ENCODE measurements at regions not wholly inside any gene's neighbourhood (a gene's known extent, or its start where the extent isn't known, plus 50 kb on each side); places are given as distances from the start of the nearest gene placed in this dataset.

DNA sequence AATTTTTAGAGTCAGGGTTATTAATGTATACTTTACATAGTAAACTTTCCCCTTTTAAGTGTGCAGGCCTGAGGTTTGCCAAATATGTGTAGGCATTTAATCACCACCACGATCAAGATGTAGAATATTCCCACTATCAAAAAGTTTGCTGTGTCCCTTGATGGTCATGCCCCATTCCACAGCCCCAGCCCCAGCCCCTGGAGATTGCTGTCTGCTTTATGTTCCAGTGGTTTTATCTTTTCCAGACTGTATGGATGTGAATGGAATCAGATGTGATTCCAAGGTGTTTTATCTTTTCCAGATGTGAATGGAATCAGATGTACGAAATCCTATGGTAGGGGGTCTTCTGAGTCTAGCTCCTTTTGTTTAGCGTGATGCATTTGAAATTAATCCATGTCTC is 93.1 kb upstream of the B3GAT1 start:
- TF ChIP-seq EZH2 (IDR thresholded peaks at IDR 0.05; ENCODE audit: low read depth): no peak
- TF ChIP-seq, protein P1, sequence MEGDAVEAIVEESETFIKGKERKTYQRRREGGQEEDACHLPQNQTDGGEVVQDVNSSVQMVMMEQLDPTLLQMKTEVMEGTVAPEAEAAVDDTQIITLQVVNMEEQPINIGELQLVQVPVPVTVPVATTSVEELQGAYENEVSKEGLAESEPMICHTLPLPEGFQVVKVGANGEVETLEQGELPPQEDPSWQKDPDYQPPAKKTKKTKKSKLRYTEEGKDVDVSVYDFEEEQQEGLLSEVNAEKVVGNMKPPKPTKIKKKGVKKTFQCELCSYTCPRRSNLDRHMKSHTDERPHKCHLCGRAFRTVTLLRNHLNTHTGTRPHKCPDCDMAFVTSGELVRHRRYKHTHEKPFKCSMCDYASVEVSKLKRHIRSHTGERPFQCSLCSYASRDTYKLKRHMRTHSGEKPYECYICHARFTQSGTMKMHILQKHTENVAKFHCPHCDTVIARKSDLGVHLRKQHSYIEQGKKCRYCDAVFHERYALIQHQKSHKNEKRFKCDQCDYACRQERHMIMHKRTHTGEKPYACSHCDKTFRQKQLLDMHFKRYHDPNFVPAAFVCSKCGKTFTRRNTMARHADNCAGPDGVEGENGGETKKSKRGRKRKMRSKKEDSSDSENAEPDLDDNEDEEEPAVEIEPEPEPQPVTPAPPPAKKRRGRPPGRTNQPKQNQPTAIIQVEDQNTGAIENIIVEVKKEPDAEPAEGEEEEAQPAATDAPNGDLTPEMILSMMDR (conservative IDR thresholded peaks at IDR 0.05): no peak
- Histone ChIP-seq H3F3A (ENCODE audit: insufficient read depth, low read depth) (no peaks in the 10 kb centered on the region), H3K9me3 (ENCODE audit: insufficient read depth, low read depth) (no peaks in the 10 kb centered on the region), H3K79me2 (ENCODE audit: low read depth) (no peaks in the 10 kb centered on the region), H2AFZ (no peak overlapping the region), H3K4me1 (replicated peaks; ENCODE audit: insufficient read depth) (no peaks in the 10 kb centered on the region), H3K4me3 (no peak overlapping the region), H3K36me3 (ENCODE audit: low read depth) (no peaks in the 10 kb centered on the region), H4K20me1 (ENCODE audit: insufficient read depth) (no peaks in the 10 kb centered on the region), H3K4me2 (no peak overlapping the region), H3K27ac (no peak overlapping the region), H3K9me2 (ENCODE audit: insufficient read depth) (no peaks in the 10 kb centered on the region), H3K27me3 (ENCODE audit: insufficient read depth, low read depth) (peaks cover 100% of the 10 kb centered on the region)
- ChIA-PET POLR2A (ENCODE audit: unreplicated experiment) (no interaction called here), CTCF (no interaction called here)
- no peak for DNase-seq
- intact Hi-C loops (cut with micrococcal nuclease; ENCODE audit: unreplicated experiment): no loop called here
- no TSS peak for BruUV-seq (replicated peaks)

DNA sequence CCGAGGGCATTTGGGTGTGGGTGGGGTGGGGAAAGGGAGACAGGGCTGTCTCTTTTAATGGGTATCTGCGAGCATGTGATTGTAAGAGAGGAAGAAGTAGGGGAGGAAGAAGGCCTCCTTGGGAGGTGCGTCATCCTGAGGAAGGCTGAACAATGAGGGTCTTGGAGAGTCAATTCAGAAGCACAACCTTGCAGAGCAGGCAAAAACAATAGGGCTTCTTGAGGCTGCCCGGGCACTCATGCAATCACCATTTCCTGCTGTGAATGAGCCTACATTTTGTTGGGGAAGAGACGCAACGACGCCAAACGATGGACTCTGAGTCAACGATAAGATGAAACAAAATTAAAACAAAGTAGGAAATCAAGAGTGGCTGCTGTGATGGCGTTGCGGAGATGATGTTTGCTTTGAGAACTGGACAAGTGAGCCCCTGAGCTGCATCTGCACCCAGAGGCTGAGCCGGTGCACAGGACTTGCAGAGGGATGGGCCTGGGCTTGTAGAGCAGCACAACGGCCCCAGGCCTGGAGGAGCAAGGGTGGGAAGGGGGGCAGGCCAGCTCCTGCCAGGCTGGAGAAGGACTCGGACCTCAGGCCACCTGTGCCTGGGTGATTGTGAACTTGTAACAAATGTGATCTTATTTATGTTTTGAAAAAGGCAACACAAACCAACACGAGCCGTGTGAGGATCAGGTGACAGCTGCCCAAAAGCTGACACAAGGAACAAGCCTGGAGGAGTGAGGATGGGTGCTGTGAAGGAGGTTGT is 92.3 kb upstream of the B3GAT1 start:
- POLR2A ChIA-PET (ENCODE audit: unreplicated experiment): no interaction called here
- H3K4me1 ChIP-seq (replicated peaks; ENCODE audit: insufficient read depth): no peaks in the 10 kb centered on the region
- H3K4me3 ChIP-seq: no peak overlapping the region
- CTCF ChIA-PET: no interaction called here
- no peak overlapping the region for H2AFZ ChIP-seq
- H4K20me1 ChIP-seq (ENCODE audit: insufficient read depth): no peaks in the 10 kb centered on the region
- no TSS peak for BruUV-seq (replicated peaks)
- no peaks in the 10 kb centered on the region for H3F3A ChIP-seq (ENCODE audit: insufficient read depth, low read depth)
- H3K9me2 ChIP-seq (ENCODE audit: insufficient read depth): no peaks in the 10 kb centered on the region
- peaks cover 100% of the 10 kb centered on the region for H3K27me3 ChIP-seq (ENCODE audit: insufficient read depth, low read depth)
- no peak for DNase-seq
- TF ChIP-seq, protein P1 (conservative IDR thresholded peaks at IDR 0.05): no peak
- no peak for TF ChIP-seq EZH2 (IDR thresholded peaks at IDR 0.05; ENCODE audit: low read depth)
- H3K79me2 ChIP-seq (ENCODE audit: low read depth): no peaks in the 10 kb centered on the region
- H3K4me2 ChIP-seq: no peak overlapping the region
- no peaks in the 10 kb centered on the region for H3K36me3 ChIP-seq (ENCODE audit: low read depth)
- no peaks in the 10 kb centered on the region for H3K9me3 ChIP-seq (ENCODE audit: insufficient read depth, low read depth)
- no peak overlapping the region for H3K27ac ChIP-seq
- intact Hi-C loops (cut with micrococcal nuclease; ENCODE audit: unreplicated experiment): no loop called here

DNA sequence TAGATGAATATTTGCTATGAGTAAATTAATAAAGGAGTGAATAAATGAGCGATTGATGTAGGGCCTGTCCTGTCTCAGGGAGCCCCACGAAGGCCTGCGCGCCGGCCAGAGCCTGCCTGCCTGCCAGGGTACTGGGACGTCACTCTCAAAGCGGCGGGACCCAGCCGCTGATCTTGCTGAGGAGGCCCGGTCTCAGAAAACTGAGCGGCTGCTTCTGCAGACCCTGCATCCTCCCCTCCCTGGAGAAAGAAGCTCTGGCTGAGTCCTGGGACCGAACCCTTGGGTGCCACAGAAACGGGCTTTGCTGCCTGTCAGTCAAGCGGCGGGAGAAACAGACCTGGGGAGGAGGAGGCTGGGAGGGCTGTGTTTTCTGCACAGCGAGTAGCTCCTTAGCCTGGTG is 91.6 kb upstream of the B3GAT1 start:
- Histone ChIP-seq H3K27me3 (ENCODE audit: insufficient read depth, low read depth) (peaks cover 100% of the 10 kb centered on the region), H2AFZ (no peak overlapping the region), H4K20me1 (ENCODE audit: insufficient read depth) (no peaks in the 10 kb centered on the region), H3K4me2 (no peak overlapping the region), H3K36me3 (ENCODE audit: low read depth) (no peaks in the 10 kb centered on the region), H3K9me3 (ENCODE audit: insufficient read depth, low read depth) (no peaks in the 10 kb centered on the region), H3K79me2 (ENCODE audit: low read depth) (no peaks in the 10 kb centered on the region), H3F3A (ENCODE audit: insufficient read depth, low read depth) (no peaks in the 10 kb centered on the region), H3K27ac (no peak overlapping the region), H3K4me3 (no peak overlapping the region), H3K4me1 (replicated peaks; ENCODE audit: insufficient read depth) (no peaks in the 10 kb centered on the region), H3K9me2 (ENCODE audit: insufficient read depth) (no peaks in the 10 kb centered on the region)
- no TSS peak for BruUV-seq (replicated peaks)
- ChIA-PET CTCF (no interaction called here), POLR2A (ENCODE audit: unreplicated experiment) (no interaction called here)
- no peak for DNase-seq
- intact Hi-C loops (cut with micrococcal nuclease; ENCODE audit: unreplicated experiment): no loop called here
- TF ChIP-seq, protein P1 (conservative IDR thresholded peaks at IDR 0.05): no peak
- TF ChIP-seq EZH2 (IDR thresholded peaks at IDR 0.05; ENCODE audit: low read depth): no peak
